Dermis microvascular lymphatic vessel endothelial cell (primary cell): ENCODE measurements at regions not wholly inside any gene's neighbourhood (a gene's known extent, or its start where the extent isn't known, plus 50 kb on each side); places are given as distances from the start of the nearest gene placed in this dataset.
A peak's percentile ranks its signal among the peaks of the same experiment; 100 is the strongest.
"Not testable (repeated sequence)": the region's sequence is repeated elsewhere in the genome, so short reads cannot be mapped to it uniquely, and the experiment has no call there.

Source experiments
- DNase-seq, 2 donors: peaks; one replicate each; pipeline versions ENCODE4 v3.0.0 to v3.0.0-alpha.2; 2010; ENCODE audit warnings: low read depth in 2 of 2

DNA sequence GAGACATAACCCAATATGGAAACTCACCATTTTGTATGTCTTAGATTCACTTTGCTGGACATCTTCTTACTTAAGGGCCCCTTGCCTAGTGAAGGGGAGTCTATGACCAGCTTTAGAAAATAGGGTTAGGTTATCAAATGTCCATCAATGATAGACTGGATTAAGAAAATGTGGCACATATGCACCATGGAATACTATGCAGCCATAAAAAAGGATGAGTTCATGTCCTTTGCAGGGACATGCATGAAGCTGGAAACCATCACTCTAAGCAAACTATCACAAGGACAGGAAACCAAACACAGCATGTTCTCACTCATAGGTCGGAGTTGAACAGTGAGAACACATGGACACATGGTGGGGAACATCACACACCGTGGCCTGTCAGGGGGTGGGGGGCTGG lies 301.8 kb upstream of the TBL1XR1 start:
- DNase-seq: not testable (repeated sequence)

DNA sequence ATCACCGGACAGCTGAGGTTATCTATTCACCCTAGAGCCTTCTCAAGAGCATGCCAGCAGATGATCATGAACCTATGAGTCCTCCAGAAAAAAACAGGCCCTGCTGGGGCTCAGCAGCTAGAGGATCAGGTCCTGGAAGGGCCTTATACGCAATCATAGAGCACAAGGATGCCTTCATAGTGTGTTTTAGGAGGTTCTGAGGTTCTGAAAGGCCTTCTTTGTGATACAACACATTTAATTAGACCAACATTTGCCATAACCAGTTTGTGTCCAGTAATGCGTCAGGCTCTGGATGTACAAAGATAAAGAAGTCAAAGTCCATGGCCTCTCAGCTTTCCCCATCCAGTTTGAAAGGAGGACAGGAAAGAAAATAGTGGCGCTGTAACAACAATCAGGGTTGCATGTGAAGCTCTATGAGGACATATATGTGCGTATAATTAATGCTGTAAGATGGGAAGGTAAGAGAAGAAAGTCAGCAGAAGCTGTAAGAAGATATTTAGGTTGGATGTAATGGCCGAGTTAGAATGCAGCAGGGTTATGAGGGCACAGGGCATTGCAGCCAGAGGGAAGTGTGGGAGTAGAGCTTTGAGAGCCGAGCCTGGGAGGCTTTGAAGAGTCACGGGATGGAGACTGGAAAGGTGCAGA lies 302.6 kb upstream of the TBL1XR1 start:
- DNase-seq: no peak

DNA sequence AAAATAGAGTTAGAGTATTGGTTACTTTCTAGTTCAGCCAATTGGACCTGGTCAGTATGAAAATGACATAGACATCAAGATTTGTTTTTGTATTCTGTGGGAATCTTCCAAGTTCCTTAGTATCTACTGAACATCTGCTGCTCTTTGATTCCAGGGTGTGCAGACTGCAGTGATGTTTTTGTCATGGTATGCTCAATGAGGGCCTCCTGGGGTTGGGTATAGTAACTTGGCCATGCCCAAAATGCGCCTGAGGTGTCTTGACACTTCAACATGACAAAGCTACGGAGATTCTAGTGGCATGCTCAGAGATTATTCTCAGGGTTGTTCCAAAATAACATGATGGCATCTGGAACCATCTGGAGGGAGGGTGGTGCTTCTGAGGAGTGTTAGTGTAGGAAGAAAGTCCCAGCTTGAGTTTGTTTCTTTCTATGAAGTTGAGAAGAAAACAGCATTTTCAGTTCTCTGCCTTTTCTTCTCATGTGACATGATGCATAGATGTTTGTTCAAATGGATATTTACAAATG lies 313.5 kb upstream of the TBL1XR1 start:
- DNase-seq: no peak

DNA sequence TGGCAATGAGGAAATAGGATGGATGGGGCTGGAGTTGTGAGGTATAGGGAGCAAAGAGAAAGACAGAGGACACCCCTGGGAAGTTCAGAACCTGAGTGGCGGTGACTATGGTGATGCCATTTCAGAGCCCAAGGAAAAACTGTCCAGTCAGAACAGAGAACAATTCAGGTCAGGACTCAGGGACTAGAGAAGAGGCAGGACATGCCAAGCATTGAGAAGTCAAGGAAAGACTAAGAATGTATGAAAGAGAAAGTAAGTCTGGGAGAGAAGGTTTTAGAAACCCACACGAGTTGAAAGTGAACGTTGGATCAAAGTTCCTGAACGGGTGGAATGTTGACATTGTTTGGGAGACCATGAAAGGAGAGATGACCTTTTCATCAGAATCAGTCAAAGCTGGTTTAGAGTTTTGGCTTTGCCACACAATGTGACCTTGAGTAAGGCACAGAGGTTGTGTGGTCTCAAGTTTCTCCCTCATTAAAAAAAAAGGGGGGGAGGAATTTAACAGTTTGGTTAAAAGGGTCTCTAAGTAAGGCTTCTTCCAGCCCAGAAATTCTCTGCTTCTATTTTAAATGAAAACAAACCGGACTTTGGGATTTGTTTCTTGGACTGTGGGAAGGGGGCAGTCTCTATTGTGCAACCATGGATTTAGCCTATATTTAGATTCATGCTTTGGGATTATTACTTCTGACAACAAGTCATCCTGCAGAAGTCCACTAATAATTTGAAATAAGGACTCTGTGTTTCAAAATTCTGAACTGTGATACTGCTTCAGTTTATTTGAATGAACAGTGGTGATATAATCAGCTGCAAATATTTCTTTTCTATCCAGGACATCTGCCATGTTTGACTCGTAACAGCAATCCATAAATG lies 315.9 kb upstream of the TBL1XR1 start:
- no peak for DNase-seq

DNA sequence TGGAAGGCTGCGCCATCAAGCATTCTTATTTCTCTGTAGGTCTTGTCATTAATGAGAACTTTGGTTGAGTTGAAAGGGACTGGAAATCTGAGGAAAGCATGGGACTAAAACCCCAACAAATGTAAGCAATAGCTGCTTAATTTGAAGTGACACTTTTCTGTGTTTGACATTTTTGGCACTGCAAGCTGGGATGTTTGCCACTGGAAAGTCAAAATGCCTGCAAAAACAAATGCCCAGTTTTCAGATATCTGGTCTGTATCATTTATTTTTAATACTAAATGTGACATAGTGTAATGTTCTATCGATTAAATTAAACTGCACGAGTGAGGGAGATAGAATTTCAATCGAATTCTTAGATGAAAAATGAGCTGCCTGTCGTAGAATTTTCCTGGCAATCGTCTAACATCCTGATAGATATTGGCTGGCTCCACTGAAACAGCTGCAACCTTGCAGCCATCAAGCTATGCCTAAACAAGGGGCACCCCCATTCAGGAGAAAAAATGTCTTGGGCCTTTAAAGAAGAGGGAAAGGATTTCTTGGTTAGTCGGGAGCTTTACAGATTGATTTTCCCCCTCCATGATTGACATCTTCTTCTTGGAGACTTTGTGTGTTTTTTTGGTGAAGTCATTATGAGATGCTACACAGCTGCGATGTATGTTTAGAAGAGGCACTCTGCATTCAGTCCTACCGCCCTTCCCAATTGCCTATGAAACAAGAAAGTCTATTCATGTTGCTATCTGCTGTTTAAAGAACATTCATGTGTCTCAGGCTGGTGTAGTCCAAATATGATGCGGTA lies 316.7 kb upstream of the TBL1XR1 start:
- DNase-seq: no peak

DNA sequence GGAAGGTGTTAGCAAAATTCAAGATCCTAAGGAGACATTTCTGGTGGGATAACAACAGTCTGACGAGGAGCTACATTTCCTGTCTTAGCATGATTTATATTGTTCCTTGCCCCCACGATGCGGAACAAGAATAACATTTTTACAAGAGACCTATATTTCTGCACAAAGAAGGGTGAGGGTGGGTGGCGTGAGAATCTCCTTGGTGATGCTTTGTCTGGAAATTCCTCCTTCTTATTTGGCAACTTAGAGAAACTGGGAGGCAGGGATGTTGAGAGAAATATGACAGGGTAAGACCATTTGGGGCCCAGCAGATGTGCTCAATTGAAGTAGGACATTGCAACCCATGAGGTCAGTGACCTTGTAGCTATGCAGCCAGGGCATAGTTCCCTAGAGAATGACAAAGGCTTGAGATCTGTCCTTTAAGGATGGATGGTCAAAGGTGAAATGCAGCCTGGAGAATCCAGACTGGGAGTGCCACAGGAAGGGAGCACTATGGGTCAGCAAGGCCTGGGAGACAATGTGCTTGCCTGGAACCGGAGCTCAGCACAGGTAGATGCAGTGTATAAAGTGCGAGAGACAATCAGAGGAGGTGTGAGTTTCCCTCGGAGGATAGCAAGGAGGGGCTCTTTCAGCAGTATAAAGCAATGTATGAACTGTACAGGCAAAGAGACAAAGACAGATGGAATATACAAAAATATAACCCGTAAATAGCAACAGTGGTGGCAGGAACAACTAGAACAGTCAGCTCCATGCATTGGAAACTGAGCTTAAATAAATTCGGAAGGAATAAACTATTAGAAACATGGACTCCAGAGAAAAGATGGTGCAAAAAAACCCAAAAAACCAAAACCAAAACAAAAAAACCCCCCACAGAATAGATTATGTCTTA lies 317.6 kb upstream of the TBL1XR1 start:
- DNase-seq: no peak

DNA sequence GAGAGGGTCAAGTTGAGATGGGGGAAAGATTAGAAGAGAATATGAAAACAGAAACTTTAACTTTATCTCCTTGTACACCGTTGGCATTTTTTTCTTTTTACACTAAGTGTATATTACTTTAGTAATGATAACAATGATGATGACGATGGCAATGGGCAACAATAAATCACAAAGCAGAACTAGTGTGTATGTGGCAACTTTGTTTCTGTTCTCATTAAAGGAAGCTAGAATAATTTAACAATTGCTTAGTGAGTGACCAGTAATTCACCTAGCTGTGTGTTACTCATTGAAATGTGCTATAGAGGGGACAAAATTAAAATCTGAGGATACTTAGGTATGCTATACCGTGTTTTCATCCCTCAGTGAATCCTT lies 318.5 kb upstream of the TBL1XR1 start:
- no peak for DNase-seq

DNA sequence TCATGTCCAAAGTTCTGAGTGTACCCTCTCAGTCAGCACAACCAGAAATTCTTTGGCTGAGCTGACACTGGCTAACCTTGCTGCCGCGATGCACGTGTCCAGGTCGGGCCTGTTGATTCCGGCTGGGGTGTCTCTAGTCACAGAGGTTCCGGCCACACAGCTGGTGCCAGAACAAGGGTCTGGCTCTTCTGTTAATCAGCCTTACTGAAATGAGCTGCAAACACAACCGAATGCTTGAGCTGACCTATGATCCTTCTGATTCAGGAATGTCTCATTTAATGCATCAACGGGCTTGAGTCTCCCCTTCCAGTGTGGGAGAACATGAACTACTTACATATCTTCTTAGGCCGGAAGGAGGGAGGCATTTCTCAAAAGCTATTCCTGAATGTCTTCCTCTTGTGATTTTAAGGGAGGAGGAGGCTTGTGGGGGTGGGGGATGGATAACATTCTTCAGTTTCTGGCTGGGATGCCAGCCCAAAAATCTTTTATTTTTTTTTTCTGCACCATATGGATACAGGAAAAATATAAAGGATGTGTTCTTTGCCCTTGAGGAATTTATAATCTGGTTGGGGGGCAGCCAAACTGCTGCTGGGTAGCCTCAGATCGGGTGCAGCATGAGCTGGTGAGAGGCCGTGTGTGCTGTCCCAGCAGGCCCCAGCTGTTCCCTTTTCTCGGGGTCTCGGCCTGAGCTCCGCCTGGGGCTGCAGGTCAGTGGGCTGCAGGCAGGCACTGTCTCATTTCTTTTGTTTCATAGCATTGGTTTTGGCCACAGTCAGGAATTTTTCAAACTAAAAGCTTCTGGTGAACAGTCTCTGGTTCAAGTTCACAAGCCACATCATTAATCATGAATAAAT lies 319.1 kb upstream of the TBL1XR1 start:
- peak; percentile 55 to 60 for DNase-seq

DNA sequence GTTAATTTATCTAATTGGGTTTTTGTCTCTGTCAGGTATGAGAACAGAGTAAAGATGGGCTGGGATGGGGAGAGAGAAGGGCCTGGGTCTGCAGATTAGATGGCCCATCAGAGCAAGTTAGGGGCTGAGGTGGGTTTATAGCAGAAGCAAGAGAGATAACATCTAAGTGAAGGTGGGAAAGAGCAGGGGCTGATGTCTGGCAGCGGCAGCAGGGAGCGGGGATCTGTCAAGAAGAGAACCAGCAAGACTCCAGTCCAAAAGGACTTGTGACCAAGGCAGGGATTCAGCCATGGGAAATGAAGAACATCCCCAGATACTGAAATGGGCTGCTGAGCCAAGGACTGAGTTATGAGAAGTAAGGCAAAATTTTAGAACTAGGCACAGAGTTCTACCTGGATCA lies 320.6 kb upstream of the TBL1XR1 start:
- DNase-seq: no peak

DNA sequence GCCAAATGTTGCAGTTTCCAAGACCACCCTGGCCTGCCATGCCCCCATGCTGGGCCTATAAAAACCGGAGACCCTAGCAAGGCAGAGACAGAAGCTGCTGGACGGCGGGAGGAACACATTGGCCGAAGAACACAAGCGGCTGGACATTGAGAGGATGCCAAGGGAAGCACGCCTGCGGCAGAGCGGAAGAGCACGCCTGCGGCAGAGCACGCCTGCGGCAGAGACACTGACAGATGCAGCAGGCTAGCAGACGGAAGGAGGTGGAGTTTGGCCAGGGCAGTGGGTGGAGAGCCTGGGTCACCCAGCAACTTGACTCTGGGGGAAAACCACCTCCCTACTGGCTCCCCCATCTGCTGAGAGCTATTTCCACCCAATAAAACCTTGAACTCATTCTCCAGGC lies 322.3 kb upstream of the TBL1XR1 start:
- no peak for DNase-seq

DNA sequence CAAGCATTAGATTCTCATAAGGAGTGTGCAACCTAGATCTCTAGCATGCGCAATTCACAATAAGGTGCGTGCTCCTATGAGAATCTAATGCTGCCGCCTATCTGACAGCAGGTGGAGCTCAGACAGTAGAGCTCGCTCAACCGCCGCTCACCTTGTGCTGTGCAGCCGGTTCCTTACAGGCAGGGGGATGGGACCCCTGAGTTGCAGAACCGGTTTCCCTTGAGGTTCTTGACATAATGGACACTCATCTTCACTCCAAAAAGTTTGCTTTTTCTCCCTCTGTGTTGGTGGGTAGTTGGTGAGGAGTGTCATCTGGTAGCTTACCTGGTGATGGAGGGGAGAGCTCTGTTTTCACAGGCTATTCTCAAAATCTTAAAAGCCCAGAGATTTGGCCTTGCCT lies 324.0 kb upstream of the TBL1XR1 start:
- DNase-seq: no peak

DNA sequence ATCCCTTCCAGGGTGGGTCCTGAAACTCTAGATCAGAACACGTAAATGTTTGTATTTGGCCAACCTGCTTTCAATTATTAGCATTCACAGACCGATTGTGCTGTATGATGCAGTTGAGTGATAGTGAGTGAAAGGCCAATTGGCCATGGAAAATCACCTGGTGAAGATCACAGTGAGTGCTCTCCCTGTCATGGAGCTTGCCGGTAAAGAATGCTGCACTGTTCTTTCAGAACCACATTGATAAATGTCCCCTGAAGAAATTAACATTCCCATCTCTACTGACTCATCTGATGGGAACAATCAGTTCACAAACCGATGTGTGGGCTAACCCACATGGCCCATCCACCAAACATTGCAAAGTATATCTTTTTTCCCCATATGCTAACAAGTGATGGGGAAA lies 324.8 kb upstream of the TBL1XR1 start:
- no peak for DNase-seq

DNA sequence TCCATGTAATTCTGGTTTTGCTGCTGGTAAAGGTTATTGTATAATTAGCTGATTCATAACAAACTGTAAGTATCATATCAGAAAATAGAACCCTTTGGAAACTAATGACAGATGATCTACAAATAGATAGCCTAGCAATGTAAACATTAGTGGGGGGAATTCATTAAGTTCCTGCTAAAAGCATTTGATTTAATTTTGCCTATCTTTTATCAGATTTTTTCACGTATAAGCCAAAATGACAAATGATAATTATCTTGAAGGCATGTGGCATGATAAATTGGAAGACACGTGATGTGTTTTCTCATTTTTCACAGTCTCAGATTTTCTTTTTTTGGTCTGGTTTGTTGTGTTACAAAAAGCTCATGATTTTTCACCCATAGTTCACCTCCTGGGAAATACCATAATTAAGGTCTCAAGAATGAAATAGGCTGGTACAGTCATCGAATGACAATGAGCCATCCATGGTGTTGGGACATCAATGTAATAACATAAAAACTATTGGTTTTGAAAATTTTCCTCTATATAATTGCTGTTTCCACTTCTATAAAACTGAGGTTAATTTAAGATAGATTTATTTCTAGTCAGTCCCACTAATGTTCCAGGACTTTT lies 325.9 kb upstream of the TBL1XR1 start:
- DNase-seq: no peak

DNA sequence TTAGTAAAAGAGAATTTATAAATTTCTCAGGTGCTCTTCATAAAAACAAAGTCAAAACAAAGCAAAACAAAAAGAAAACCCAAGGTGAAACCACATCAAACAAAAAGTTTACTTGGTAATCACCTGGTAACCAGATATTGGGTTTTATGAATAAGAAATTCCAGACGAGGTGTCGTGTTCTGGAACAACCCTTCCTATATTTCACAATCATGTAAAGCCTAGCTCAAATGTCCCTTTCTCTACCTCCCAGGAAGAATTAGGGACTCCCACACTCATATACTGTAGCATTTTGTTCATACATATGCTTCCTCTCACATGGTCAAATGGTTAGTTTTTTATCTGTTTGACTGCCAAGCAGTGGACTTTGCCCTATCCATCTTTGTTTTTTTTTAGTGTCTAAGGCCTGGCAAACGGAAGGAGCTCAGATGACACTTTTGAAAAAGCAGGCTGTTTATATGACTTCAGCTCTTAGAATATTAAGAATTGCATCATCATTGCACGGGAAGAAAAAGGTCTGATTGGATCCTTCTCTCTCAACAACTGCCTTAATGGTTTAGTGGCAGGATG lies 326.7 kb upstream of the TBL1XR1 start:
- no peak for DNase-seq

DNA sequence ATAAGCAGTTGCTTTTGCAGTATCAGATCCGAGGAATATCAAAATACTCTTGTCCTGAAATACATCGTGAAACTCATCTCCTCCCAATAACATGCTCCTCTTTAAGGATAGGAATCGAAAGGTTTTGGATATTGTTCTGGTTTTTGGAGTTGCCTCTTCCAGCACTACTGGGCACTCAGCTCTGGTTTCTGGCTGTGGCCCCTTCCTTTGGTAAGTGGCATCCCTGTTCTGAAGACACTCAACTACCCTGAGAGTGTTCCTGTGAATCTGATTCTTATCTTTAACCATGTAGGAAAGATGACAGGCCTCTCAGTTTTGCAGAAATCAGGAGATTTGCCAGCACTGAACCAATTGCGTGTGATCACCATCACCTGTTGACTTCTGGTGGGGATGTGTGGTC lies 327.5 kb upstream of the TBL1XR1 start:
- DNase-seq: no peak

DNA sequence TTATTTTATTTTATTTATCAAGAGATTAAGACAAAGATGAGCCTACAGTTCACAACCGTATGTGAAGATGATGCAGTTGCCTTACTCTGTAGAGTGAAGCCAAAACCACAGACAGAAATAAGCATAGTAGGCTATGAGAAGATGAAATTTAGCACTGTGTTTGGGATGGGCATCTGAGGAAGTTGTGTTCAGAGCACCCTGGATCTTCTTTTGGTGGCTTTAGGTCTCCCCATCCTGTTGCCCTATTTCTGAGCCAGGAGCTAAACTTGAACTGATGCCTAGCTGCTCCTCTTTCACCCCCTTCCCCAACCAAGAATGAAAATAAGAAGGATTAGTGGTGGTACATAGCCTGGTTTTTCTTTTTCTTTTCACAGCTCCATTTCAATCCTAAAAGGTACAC lies 328.1 kb upstream of the TBL1XR1 start:
- DNase-seq: no peak

DNA sequence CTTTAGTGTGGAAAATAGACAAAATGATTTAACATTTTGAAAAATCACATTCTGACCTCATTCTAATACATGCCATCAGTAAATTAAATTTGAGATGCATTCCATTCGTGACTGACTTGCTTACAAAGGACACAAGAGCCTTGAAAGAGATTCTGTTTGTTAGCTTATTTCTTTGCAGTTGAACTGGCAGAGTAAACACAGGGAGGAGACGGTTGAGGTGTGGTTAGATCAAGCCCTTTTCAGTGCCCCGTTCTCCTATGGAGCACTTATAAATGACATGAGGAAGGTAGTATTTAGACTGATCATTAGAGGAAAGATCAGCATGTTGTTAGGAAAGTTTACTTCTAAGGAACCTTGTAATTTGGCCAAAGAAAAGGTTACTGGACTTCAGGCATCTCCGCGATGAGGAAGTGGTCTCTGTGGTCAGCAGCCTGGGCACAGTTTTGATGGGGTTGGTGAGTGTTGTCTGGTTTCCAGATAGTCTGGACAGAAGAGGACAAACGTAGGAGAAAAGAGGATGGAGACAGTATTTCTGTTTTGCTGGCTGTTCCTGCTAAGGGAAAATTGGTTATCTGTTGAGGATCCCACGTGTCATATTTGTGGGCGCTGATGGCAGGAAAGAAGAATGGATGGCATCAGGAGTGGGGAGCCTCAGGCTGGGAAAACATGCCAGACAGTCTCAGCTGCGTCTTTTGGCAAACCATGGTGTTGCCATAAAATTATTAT lies 328.9 kb upstream of the TBL1XR1 start:
- DNase-seq: no peak

DNA sequence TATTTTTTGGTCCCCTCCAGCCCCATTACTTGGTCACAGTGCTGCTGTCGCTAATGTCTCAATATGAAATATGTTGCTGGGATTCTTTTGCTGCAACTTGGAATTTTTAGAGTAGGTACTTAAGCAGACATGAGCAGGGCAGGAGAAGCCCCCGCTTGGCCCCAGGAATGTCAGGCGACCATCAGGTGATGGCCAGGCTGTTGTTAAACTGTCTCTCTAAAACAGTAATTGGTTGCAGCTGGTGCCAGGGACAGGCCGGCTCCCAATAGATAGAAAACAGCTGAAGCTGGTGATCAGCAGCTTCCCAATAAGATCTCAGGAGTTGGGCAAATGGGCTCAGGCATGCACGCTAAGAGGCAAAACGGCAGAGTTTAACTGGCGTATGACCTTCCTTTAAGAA lies 329.9 kb upstream of the TBL1XR1 start:
- no peak for DNase-seq
